AG08395 (cell line): ENCODE measurements at regions not wholly inside any gene's neighbourhood (a gene's known extent, or its start where the extent isn't known, plus 50 kb on each side); places are given as distances from the start of the nearest gene placed in this dataset.

Experiments
- DNase-seq: peaks from one replicate; pipeline ENCODE4 v3.0.0; 2012; ENCODE audit warnings: mixed read lengths, low spot score

DNA sequence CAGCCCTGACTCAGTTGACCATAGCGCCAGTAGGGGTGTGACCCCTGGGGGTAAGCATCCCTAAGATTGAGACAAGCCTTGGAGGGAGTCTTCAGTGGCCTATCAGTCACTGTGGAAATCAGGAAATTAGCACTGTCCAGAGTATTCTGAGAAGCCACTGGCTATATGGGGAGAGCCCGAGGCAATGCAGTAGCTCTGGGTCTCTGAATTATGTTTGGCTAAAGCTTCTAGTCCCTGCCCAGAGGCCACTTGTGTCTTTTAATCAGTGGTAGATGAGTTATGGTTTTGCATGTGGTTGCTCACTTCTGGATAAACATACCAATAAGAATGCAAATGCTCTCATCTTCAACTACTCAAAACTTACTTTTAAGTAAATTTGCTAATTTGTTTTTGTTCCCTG is 100.6 kb upstream of the TOX3 start:
- DNase-seq, result no peak

DNA sequence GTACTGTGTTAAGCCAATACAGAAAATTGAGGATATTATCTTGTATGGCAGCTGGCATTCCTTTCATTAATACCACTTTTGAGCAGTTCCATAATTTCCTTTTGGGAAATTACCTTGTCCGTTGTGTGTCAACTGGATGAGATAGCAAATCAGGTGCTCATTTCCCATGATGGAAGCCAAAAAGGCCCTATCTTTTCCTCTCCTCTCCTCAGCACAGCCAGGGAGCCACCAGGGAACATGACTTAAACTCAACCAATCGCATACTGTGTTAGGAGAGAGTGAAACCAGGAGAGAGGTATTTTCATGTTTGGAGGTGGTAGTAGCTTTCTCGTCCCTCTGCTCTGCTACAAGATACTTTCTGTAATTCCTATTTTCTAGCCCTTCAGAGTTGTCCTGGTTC is 96.1 kb upstream of the TOX3 start:
- DNase-seq, result no peak

DNA sequence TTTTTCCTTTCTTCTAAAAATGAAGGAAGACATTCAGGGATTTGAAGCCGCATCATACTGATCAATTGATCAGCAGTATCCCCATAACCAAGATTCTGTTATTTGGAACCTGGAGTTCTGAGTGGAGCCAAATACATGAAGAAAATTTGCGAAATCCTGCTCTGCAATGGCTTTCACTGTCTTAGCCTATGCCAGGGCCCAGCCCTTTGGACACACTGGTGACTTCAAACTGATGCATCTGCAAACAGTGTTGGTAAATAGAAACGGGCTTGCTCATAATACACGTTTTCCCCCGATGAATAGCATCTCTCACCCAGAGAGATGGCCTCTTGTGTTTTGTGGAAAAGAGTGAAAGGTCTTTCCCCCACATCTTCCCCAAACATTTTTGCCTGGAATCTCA is 87.6 kb upstream of the TOX3 start:
- DNase-seq, result no peak

DNA sequence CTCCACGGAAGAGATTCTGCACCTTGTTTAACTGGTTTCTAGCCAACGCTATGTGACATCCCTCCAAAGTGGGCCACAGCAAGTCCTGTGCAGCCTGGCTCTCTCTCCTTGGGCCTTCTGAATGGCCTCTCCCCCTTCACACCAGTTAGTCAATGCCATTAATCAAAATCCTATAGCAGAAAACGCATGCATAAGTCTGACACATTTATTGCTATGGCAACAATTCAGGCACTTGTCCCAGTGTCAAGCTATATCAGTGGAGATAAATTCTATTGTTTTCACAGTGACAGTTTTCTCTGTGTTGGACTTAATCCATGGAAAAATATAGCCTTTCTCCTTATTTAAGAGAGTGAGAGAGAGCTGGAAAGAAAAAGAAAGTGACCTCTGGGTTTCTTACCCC is 87.2 kb upstream of the TOX3 start:
- DNase-seq, result no peak

DNA sequence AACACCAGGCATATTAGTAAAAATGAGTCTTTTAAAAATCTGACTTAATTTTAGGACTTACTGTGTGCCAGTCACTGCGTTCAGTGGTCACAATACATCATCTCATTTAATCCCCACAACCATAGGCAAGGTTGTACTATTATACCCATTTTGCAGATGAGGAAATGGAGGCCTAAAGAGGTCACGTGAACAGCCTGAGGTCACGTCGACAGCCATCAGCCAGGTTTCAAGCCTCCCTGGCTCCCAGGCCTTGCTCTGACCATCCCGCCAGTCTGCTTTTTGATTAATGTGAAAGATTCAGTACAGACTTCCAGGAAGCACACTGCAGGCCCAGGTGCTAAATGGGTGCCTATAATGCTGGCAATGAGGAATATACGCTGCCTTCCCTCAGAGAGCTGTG is 86.3 kb upstream of the TOX3 start:
- no peak for DNase-seq

DNA sequence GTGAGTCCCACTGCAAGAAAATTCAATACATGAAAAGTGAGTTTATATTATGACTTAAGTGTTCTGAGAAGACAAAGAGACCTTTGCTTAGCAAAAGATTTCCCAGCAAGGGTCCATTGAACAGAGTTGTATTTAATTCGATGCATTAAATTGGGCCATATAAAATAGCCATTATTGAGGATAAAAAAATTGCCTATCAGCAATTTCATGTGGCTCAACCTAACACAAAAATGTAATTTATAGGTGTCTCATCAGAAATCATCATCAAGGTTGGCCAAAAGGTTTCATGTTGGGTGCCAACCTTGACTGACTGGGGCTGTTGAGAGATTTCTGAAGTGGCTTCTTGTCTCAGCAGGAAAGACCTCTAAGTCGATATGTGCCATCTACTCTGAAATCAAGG is 84.8 kb upstream of the TOX3 start:
- DNase-seq, result no peak

DNA sequence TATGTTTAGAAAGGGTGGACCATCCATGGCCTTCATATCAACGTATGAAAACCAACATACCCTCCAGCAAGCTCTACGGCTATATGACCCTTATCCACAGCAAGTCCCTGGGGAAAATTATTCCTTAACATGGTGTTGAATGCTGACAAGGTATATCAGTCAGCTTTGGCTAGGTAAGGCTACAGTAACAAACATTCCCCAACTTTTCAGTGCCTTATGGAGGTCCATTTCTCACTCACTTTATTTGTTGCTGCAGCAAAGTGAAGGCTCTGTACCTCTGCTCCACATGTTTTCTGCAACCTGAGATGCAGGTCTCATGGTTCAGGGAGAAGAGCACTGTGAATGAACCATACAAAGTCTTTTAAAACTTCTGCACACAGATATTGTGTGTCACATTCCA is 83.8 kb upstream of the TOX3 start:
- no peak for DNase-seq

DNA sequence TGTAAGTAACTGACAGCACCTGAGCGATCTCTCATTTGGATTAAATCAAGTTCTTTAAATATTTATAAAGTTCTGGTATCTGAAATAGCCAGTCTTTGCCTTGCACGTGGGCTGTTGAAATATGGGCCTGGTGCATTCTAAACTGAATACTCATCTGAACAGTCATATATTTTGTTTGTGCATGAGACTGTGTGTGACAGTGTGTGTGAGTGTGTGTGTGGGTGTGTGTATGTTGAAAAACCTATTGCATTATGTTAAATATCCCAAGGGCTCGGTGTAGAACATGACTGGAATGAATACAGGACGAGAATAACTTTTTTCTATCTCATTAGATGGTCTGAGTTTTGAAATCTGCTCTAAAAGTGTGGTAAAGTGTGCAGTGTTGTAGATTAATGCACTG is 82.4 kb upstream of the TOX3 start:
- DNase-seq, result no peak

DNA sequence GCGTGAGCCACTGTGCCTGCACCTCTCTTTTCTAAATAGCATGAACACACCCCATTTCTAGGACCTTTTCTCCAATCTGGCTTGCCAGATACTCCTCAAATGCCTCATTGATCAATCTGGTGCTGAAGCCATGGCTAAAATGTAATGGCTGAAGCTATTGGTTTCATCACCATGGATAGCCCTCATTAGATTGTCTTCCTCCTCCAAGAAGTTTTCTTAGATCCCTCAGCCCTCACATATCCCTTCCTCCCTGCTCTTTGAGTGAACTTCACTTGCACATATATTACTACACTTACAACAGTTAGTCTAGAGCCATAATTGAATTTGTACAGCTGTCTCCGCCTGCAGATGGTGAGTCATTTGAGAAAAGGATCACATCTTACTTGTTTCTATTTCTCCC is 77.9 kb upstream of the TOX3 start:
- DNase-seq, result no peak

DNA sequence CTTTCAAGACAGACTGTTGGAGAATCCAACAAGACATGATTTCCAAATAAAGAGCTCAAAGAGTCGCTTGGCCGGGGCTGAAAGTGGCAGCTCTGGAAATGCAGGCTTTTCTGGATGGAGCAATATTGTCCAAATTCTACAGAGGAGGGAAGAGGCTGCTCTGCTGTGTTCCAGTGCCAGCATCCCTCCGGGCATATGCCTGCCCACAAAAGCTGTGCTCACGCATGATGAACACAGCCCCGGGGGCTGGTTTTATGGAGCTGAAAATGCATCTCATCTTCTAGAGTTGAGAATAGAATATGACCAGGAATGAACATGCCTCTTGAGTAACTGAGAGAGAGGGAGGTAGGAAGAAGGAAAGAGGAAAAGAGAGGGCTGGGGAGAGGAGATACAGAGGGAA is 74.7 kb upstream of the TOX3 start:
- no peak for DNase-seq

DNA sequence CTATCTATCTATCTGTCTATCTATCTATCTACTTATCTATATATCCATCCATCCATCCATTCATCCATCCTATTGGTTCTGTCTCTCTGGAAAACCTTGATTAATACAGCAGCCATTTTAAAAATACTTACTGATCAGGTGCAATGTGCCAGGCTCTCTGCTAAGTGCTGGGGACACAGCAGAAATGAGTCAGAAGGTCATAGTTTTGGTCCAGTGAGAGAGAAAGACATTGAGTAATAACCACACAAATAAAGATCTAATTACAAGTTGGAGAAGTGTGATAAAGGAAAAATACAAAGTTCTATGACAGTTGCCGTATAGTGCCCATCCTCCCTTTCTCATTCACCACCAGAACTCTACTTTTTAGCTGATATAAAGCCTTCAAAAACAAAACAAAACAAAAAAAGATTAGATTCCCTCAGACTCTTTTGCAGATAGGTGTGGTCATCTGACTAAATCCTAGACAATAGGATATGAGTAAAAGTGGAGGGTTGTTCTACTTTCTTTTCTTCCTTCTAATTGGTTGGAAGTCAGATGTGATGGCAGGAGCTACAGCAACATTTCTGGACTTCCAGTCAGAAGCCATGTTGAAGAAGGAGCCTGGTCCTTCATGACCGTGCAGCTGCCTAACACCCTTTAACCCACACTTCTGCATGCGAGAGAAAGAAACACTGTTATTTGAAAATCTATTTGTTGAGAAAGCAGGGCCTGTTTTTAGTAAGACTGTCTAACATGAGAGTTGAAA is 72.0 kb upstream of the TOX3 start:
- DNase-seq, result no peak

DNA sequence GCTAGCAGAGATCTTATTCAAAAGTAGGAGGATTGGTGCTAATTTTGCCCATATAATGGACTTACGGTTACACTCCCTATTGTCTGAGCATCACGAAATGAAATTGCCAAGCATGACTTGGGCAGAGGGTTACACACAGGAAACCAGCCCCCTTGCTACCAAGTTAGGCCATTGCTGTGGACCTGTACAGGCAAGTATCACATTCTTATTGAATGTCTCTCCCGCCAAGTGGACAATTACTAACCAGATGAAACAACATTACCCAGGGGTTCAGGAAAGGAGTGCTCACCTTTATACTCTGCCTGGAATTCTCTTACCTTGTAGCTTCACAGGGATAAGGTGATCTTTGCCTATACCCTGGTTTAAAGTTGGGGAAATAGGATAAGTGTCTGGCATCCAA is 70.6 kb upstream of the TOX3 start:
- DNase-seq, result no peak

DNA sequence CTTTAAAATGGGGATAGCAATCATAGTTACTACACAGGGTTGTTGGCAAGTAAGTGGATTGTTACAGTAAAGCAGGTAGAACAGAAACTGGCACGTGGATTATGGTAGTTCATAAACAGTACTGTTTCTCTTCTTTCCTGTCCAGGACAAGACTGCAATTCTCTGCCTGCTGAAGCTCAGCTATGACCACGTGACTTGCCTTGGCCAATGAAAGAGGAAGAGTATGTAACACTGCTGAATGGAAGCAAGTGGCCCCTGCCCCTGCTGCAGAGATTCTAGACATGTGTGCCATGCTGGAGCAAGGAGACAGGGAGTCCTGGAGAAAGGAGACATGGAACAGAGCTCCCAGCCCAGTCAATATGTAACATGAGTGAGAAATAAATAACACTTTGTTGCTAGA is 66.6 kb upstream of the TOX3 start:
- no peak for DNase-seq

DNA sequence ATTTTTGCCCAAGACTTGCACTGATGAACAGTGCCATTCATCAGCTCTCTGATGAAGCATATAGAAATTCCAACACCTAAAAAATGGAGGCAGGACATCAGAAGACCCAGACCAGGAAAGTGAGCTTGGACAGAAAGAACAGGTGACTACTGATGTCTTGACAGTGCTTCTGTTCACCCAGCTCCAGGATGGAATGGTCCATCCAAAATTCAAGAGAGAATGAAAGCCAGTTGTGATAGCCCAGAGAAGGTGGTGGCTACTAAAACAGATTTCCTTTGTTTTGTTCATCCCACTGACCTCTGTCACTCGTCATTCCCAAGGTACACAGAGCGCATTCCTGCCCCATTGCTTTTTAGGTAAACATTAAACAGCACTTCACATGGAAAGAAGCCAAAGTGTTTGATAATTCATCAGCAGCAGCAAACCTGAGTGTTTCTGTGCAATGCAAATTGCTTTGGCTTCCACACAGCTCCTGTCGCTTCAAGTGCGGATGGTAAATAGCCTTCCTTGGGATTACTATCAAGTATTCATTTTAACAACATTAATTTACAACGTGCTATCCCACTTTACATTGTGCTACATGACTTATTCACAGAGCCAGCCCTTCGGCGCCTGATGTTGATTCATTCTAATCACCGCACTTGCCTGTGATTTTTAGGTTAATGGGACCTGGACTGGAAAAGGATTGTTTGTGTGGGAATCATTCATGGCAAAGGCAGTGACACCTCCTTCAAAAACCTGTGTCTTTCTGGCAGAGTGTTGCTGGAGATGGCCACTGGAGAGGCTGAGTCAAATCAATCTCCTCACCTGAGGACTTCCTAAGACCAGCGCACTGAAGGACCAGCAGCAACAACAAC is 65.1 kb upstream of the TOX3 start:
- DNase-seq, result no peak

DNA sequence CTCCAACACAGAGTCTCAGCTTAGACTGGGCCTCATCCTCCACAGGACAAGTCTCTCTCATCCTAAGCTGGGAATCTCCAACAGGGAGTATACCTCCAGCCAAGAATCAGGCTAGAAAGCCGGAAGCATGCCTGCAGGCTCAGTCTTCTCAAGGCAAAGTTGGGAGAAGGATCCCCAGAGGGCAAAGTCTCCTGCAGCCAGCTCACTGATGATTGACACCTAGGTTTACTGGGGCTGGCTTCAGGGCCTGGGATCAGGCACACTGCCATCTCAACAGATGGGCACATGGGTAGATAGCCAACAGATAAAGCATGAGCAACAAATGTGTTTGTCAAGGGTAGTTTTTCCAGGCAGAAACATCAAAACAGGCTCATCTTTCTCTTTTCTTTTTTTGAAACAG is 56.1 kb upstream of the TOX3 start:
- no peak for DNase-seq

DNA sequence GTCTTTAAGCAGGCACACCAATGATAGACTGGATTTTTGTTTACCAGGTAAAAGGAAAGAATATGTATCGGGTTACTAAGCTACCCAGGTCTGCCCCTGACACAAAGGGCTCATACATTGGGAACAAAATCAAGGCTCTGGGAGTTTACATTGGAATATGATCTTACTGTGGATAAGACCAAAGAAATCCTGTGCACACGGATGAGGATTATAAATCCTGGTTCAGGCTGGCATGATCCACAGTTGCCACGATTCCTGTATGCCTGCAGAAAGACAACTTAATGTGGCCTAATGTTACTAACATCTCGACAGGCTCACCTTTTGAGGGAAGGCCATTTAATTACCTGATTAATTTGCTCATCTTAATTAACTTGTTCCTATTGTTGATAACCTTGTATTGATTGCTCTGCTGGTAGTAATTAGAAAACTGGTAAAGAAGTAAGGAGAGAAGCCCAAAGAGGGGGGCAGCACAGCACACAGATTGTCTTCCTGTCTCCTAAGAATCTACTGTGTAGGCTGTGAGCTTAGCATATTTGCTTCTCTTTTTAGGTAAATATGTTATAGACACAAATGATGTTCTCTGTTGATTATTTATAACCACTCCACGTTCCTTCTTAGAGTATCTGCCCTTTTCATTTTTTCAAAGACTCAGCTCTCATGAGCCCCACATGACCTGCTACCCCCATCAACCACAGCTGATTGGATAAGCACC is 51.0 kb upstream of the TOX3 start:
- no peak for DNase-seq

DNA sequence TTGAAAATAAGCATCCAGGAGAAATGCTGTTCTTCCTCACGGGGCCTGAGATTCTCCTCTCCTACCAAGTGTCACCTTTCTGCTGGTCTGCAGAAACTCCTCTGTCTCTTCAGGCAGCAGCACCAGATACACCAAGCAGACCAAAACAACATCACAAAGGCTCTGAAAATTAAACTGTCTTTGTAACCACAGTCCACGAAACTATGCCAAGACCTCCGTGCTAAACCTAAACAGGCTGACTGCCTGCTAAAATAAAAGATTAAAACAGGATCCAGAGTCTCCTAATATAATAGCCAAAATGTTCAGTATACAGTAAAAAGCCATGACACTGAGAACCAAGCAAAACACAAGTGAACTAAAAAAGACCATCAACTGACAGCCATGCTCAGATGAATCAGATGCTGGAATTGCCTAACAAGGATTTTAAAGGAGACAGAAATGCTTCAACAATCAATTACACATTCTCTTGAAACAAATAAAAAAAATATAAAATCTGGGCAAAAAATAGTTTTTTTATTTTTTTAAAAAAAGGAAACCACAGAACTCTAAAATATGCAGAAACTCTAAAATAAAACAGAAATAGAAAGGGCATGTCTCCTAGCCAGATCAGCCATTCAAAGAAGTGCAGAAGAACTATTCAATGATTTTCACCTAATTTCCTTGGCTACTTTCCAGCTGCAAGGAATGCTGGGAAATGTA is 50.3 kb upstream of the TOX3 start:
- DNase-seq, result no peak
